Neuron (in vitro differentiated cells): ENCODE measurements at regions not wholly inside any gene's neighbourhood (a gene's known extent, or its start where the extent isn't known, plus 50 kb on each side); places are given as distances from the start of the nearest gene placed in this dataset.

Experiments
- H2AFZ ChIP-seq: one replicate; pipeline ENCODE4 v1.6.1; 2013; ENCODE audit warnings: low read depth, mild to moderate bottlenecking, inconsistent platforms, low read length, moderate library complexity
- H3K27me3 ChIP-seq: one replicate; pipeline ENCODE4 v1.6.1; 2013; ENCODE audit warnings: low read length; ENCODE audit not compliant: insufficient read depth
- H3K36me3 ChIP-seq: one replicate; pipeline ENCODE4 v1.6.1; 2013; ENCODE audit warnings: low read length; ENCODE audit not compliant: insufficient read depth
- H3K4me1 ChIP-seq: one replicate; pipeline ENCODE4 v1.6.1; 2013; ENCODE audit warnings: low read length; ENCODE audit not compliant: insufficient read depth
- H3K4me3 ChIP-seq: 2 replicates; pipeline ENCODE4 v1.5.1; 2013; ENCODE audit warnings: mild to moderate bottlenecking, low read length, moderate library complexity
- H3K9me3 ChIP-seq: one replicate; pipeline ENCODE4 v1.6.1; 2013; ENCODE audit warnings: low read length

DNA sequence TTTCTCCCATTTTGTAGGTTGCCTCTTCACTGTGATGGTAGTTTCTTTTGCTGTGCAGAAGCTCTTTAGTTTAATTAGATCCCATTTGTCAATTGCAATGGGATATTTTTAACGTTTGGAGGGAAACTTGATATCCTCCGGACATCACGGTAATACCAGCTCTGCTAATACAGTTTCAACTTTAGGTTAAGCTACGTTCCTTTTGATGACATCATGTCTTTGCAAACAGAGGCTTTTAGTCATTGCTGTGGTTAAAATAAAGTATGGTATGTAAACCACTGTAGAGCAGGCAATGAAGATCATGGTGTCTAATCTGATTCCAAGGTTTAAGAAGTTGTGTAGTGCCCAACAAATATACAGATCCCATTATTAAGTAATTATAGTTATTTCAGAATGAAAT lies 168.0 kb upstream of the CHD6 start:
- no peak overlapping the region for H2AFZ ChIP-seq
- no peaks in the 10 kb centered on the region for H3K9me3 ChIP-seq
- H3K27me3 ChIP-seq = no peaks in the 10 kb centered on the region
- no peaks in the 10 kb centered on the region for H3K4me1 ChIP-seq
- H3K36me3 ChIP-seq = no peaks in the 10 kb centered on the region
- no peak overlapping the region for H3K4me3 ChIP-seq

DNA sequence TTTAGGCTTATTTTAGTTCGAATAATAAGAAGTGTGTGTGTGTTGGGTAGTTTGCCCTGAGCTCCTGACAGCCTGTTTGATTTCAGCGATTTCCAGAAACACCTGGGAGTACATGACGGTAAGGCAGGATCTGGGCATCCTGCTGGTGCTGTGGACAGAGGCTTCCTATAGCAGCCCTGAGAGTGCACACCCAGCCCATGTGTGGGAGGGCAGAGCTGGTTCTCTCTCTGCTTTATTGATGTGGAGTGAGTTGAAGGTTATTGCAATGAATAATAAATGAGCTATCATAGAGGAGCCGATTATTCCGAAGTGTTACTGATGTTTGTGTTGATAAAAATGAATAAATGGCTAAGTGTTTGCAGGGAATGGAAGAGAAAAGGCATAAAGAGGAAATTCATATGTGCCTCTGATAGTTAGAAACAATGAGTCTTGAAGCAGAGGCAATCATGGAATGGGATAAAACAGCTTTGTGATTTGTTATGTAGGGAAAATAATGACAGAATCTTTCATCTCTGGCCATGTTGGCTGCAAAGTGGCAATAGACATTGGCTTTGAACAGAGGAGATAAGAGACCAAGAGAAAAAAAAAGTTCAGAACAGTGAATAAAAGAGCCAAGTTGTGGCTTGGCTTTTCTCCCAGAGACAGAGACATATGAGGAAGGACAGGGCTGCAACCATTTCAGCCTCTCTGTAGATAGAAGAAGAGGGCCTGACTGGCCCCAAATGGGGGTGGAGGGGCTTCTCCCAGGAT lies 166.2 kb upstream of the CHD6 start:
- no peaks in the 10 kb centered on the region for H3K4me1 ChIP-seq
- no peak overlapping the region for H2AFZ ChIP-seq
- H3K27me3 ChIP-seq = no peaks in the 10 kb centered on the region
- no peak overlapping the region for H3K4me3 ChIP-seq
- H3K36me3 ChIP-seq = no peaks in the 10 kb centered on the region
- H3K9me3 ChIP-seq = no peaks in the 10 kb centered on the region

DNA sequence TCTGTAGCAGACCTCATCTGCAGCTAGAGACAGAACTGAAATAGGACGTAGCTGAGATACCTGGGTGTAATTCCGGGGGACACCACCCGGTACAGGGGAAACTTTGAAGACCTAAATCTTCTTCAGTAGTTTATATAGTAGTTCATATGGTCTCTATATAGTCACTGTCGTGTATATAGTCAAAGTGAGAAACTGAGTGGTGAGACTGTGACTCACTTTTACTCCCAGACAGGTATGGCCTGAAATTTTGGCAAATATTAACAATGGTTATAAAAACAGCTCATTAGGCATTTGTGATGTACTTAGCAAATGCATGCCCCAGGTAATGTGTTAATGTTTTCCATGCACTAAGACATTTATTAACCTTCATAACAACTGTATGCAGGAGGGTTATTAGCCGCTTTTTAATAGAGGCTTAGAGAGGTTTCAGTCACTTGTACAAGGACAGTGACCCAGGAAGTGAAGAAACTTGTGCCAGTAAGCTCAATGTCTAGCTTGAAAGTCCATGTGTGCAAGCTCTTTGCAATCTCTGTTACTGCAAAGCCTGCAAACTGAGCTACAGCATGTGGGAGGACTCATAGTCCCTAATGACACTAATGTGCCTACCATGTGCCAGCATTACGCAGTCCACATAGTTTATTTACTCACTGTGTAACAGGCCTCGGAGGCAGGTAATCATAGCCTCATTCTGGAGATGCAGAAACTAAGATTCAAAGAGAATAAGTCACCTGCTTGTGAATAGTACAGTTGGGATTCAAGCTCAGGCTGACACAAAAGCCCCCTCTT lies 165.4 kb upstream of the CHD6 start:
- Histone ChIP-seq H2AFZ (no peak overlapping the region), H3K9me3 (no peaks in the 10 kb centered on the region), H3K27me3 (no peaks in the 10 kb centered on the region), H3K4me3 (no peak overlapping the region), H3K4me1 (no peaks in the 10 kb centered on the region), H3K36me3 (no peaks in the 10 kb centered on the region)

DNA sequence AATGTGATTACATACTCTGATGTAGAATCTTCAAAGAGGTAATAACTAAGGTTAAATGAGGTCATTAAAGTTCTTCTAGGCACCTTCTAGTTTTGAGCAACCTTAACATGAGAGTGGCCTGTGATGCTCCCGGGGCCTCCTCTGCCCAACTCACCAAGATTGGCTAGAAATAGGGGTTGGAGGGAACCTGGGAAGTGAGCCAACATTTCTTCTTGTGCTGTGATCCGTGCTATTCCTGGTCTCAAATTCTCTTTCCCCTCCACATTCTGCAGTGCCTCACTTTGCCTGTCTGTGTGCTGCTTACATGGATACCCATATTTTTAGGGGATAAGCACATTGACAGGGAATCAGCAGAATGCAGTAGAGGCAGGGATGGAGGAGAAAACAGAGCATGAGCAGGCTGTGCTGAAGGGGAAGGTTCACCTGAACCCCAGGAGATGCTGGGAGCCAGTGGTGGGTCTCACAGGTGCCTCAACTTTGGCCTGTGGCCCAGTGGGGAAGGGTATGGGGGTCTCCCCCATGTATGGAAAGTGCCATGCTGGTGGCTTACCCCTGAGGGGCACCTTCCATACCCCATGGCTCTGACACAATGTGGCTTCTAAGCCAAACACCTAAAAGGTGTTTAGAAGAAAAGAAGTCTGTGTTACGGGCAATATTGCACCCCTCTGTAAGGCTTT lies 164.7 kb upstream of the CHD6 start:
- Histone ChIP-seq H3K36me3 (no peaks in the 10 kb centered on the region), H2AFZ (no peak overlapping the region), H3K27me3 (no peaks in the 10 kb centered on the region), H3K4me1 (no peaks in the 10 kb centered on the region), H3K9me3 (no peaks in the 10 kb centered on the region), H3K4me3 (no peak overlapping the region)

DNA sequence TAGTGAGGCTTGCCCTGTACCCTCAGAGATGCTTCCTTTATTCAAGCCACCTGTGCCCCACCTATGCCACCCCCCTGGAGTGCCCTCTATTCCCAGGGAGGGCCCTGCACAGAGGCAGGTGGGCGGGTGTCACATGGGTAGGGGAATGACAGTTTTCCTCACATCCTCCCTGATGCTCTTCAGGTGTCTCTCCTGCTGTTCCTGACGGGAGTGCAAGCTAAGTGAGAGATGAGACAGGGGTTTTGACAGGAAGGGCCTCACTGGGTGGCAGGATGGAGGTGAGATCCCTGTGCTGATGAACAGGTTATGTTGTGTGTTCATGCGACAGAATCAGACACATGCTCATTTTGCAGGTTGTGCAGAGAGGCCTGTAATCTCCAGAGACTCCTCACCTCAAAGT lies 164.1 kb upstream of the CHD6 start:
- H3K9me3 ChIP-seq = no peaks in the 10 kb centered on the region
- no peaks in the 10 kb centered on the region for H3K4me1 ChIP-seq
- no peak overlapping the region for H2AFZ ChIP-seq
- H3K27me3 ChIP-seq = no peaks in the 10 kb centered on the region
- no peaks in the 10 kb centered on the region for H3K36me3 ChIP-seq
- H3K4me3 ChIP-seq = no peak overlapping the region

DNA sequence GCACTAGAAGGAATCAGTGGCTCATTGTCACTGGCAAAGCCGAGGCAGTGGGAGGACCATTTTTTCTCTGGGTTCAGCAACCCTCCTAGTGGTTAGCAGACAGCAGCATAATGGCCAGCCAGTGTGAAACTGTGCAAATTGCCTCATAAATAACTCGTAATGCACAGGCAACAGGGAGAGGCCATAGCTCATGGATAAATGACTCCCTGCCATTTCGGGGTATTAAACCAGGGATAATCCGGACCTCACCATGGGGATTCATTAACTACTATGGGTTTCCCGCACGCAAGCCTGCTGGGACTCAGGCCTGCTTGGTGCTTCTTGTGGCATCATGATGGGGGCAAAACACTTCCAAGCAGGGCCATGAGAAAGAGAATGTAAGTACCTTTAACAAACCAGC lies 158.2 kb upstream of the CHD6 start:
- Histone ChIP-seq H3K4me1 (no peaks in the 10 kb centered on the region), H3K4me3 (no peak overlapping the region), H3K9me3 (no peaks in the 10 kb centered on the region), H2AFZ (no peak overlapping the region), H3K27me3 (no peaks in the 10 kb centered on the region), H3K36me3 (no peaks in the 10 kb centered on the region)

DNA sequence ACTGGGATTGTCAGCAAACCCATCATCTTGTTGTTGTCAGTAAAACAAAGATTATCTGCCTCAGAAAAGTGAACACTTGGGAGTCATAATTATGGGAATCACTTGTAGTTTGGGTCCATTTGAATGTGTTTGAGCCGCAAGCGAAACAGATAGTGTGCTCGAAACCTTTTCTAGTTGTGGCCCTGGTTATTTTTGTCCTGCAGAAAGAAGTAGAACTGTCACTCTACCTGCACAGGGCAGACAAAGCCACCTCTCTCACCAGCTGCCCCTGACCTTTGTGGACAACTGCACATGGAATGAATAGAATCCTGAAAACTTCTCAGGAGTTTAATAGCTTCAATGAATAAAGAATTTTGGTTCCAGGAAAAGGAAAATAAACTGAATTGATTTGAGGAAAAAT lies 156.1 kb upstream of the CHD6 start:
- H2AFZ ChIP-seq = no peak overlapping the region
- H3K27me3 ChIP-seq = no peaks in the 10 kb centered on the region
- no peaks in the 10 kb centered on the region for H3K9me3 ChIP-seq
- H3K36me3 ChIP-seq = no peaks in the 10 kb centered on the region
- no peaks in the 10 kb centered on the region for H3K4me1 ChIP-seq
- no peak overlapping the region for H3K4me3 ChIP-seq

DNA sequence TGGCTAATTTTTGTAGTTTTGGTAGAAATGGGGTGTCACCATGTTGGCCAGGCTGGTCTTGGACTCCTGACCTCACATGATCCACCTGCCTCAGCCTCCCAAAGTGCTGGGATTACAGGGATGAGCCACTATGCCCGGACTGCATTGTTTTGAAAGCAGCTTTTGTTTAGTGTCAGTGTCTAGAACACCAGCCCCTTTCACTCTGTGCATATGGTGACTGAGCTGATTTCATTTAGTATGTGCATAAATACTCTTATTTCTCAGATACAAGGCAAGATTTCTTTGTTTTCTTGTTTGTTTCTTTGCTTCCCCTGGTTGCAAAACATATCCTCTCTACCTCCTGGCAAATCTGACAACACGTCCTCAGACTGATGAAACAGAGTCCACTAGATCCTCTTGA lies 152.8 kb upstream of the CHD6 start:
- Histone ChIP-seq H3K4me3 (no peak overlapping the region), H3K9me3 (no peaks in the 10 kb centered on the region), H3K36me3 (no peaks in the 10 kb centered on the region), H3K4me1 (no peaks in the 10 kb centered on the region), H3K27me3 (no peaks in the 10 kb centered on the region), H2AFZ (no peak overlapping the region)

DNA sequence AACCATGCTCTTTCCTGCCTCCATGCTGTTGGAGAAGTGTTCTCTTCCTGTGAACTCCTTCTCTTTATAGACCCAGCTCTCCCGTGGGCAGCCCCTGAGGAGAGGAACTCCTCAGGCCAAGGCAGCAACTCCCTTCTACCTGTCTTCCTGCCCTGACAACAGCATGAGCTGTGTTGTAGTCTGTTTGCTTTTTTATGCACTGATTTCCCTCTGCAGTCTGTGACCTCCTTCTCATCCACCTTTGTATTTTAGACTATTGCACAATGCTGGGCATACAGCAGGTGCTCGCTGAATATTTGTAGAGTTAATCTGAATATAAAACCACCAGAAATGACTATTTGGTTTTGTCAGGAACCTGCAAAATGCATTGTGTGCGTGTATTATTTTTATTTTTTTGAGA lies 152.2 kb upstream of the CHD6 start:
- Histone ChIP-seq H3K27me3 (no peaks in the 10 kb centered on the region), H3K4me1 (no peaks in the 10 kb centered on the region), H3K4me3 (no peak overlapping the region), H3K9me3 (no peaks in the 10 kb centered on the region), H3K36me3 (no peaks in the 10 kb centered on the region), H2AFZ (no peak overlapping the region)

DNA sequence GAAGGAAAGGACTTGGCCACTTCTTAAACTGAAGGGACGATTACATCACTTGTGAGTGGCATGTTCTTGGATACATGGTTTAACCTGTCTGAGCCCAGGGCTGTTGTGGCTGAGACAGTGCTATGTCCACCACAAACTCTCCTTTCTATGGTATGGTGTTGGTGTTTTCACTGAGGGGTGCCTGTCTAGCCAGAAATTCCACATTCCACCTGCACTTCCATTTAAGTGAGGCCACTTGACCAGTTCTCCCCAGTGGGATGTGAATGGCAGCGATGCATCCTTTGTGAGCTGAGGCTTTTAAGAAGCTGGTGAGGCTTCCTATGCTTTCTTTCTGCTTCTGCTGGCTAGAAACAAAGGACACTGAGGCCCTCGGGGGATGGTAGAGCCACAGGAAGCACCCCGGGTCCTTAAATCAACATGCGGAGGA lies 151.4 kb upstream of the CHD6 start:
- Histone ChIP-seq H3K36me3 (no peaks in the 10 kb centered on the region), H3K27me3 (no peaks in the 10 kb centered on the region), H3K4me3 (no peak overlapping the region), H2AFZ (no peak overlapping the region), H3K9me3 (no peaks in the 10 kb centered on the region), H3K4me1 (no peaks in the 10 kb centered on the region)

DNA sequence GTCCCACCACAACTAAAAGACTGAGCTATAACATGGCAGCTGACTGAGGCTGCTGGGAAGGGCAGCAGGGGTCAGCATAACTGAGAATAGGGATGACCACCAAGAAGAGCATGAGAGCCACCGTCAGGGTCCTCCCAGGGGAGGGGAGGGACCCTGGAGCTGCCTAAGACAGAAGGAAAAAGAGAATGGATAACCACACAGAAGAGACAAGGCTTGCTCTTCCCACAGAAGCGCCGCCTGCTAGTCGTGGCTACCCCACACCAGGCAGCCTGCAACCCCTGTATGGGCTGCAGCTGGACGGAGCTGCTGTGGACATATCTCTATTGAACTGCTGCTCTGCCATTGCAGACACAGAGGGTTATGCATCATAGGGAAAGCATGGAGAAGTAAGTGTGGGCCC lies 132.0 kb upstream of the CHD6 start:
- H3K9me3 ChIP-seq = no peaks in the 10 kb centered on the region
- H3K4me3 ChIP-seq = no peak overlapping the region
- H3K4me1 ChIP-seq = no peaks in the 10 kb centered on the region
- no peaks in the 10 kb centered on the region for H3K27me3 ChIP-seq
- no peak overlapping the region for H2AFZ ChIP-seq
- H3K36me3 ChIP-seq = no peaks in the 10 kb centered on the region

DNA sequence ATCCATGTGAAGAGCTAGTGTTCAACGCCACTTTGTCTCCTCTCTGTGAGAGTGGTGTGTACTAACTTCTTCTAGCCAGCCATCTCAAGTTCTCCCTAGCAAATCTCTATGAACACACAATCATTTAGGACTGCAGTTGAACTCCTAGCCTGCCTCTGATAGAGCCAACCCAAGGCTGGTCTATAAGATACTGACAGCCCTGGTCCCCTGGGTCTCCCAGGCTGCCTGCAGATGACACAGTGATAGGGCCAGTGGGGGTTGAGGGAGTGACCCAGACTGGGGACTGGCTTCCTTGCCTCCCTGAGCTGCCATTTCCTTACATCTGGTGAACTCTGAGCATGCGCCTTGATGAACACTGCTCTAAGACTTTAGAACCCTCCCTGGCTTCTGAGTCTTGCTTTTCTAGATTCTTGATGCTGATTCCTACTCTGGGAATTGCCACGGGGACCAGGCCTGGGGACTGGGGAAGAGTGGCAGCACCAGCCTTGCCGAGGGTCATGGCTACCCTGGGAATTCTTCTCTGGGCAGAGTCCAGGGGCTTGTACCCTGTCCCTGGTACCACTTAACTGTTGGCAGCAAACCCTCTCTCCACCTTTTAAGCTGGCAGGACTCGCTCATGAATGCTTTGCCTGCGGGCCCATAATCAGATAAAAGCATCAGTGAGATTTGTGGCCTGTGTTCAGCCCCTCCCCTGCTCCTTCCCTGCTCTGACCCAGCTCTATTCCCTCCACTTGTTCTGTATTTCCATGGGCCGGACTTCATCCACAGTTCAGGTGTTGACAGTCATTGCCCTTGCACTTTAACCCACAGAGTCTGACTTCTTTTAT lies 130.8 kb upstream of the CHD6 start:
- Histone ChIP-seq H3K9me3 (no peaks in the 10 kb centered on the region), H3K36me3 (no peaks in the 10 kb centered on the region), H3K4me3 (no peak overlapping the region), H2AFZ (no peak overlapping the region), H3K27me3 (no peaks in the 10 kb centered on the region), H3K4me1 (no peaks in the 10 kb centered on the region)

DNA sequence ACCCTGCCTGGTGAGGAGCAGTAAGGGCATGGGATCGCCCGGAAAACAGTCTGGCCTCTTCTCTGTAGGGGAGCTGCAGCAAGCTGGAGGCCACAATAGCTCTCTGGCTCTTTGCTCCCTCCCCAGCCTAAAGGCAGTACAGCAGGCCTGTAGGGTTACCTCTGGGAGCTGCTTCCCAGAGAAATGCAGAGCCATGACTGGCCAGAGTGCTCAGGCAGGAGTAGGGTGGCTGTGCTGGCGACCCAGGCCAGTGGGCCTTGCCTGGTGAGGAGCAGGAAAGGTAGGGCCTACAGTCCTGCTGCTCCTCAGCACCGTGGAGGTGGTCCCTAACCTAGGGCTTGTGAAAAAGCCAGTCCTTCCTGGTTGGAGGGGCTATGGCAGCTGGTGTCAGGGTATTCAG lies 129.9 kb upstream of the CHD6 start:
- H3K36me3 ChIP-seq = no peaks in the 10 kb centered on the region
- no peaks in the 10 kb centered on the region for H3K9me3 ChIP-seq
- H3K4me1 ChIP-seq = no peaks in the 10 kb centered on the region
- no peaks in the 10 kb centered on the region for H3K27me3 ChIP-seq
- no peak overlapping the region for H3K4me3 ChIP-seq
- H2AFZ ChIP-seq = no peak overlapping the region
